OCI-LY7 (cell line): ENCODE measurements at regions not wholly inside any gene's neighbourhood (a gene's known extent, or its start where the extent isn't known, plus 50 kb on each side); places are given as distances from the start of the nearest gene placed in this dataset.
A peak's percentile ranks its signal among the peaks of the same experiment; 100 is the strongest.

ENCODE experiments used
- BruUV-seq: library from RNA; stranded (reverse); fragments of 400-500 nt; replicated peaks from 2 replicates; lab custom pipeline; 2021; lab: Mats Ljungman, UMichigan
- CTCF ChIA-PET: fragments of 300-600 bp; sonication (Branson Sonifier 250); formaldehyde crosslinking; loops from one replicate; lab custom pipeline; 2022; ENCODE audit warnings: antibody characterized with exemption; ENCODE audit not compliant: unreplicated experiment; lab: Charles Lee
- POLR2A ChIA-PET: fragments of 300-600 bp; sonication (Branson Sonifier 250); formaldehyde crosslinking; loops from one replicate; lab custom pipeline; 2022; ENCODE audit warnings: antibody characterized with exemption; lab: Charles Lee
- DNase-seq: peaks from one replicate; pipeline ENCODE4 v3.0.0-alpha.2; 2015; ENCODE audit warnings: low spot score
- H2AFZ ChIP-seq: fragments of 200-600 bp; sonication (generic), shearing (Covaris generic); 2 replicates; pipeline ENCODE4 v1.6.1; 2014; ENCODE audit warnings: mild to moderate bottlenecking, antibody characterized with exemption, low read length, moderate library complexity
- H3K27ac ChIP-seq: fragments of 200-600 bp; sonication (generic); 2 replicates; pipeline ENCODE4 v1.5.1; 2014; ENCODE audit warnings: mixed run types, low read depth, mild to moderate bottlenecking, moderate library complexity, low read length, inconsistent platforms; ENCODE audit not compliant: poor library complexity, severe bottlenecking
- H3K36me3 ChIP-seq: fragments of 200-600 bp; sonication (generic); 2 replicates; pipeline ENCODE4 v1.6.1; 2014; ENCODE audit warnings: mild to moderate bottlenecking, antibody characterized with exemption, low read length, moderate library complexity, mixed read lengths; ENCODE audit not compliant: insufficient read depth
- H3K4me1 ChIP-seq: fragments of 200-600 bp; sonication (generic); 2 replicates; pipeline ENCODE4 v1.5.1; 2014; ENCODE audit warnings: mild to moderate bottlenecking, low read length; ENCODE audit not compliant: insufficient read depth, poor library complexity, severe bottlenecking
- H3K4me2 ChIP-seq: fragments of 200-600 bp; sonication (generic); 2 replicates; pipeline ENCODE4 v1.6.1; 2014; ENCODE audit warnings: mild to moderate bottlenecking, low read length
- H3K4me3 ChIP-seq: fragments of 200-600 bp; sonication (generic); 2 replicates; pipeline ENCODE4 v1.5.1; 2014; ENCODE audit warnings: mild to moderate bottlenecking, low read depth, low read length; ENCODE audit not compliant: poor library complexity, severe bottlenecking
- H3K79me2 ChIP-seq: fragments of 200-600 bp; sonication (generic); 2 replicates; pipeline ENCODE4 v1.6.1; 2016; ENCODE audit warnings: low read depth, mild to moderate bottlenecking, low read length, moderate library complexity, mixed read lengths; ENCODE audit not compliant: insufficient read depth
- H3K9me2 ChIP-seq: fragments of 200-600 bp; sonication (generic); 2 replicates; pipeline ENCODE4 v1.6.1; 2016; ENCODE audit warnings: mild to moderate bottlenecking, low read length, mixed read lengths; ENCODE audit not compliant: insufficient read depth
- H3K9me3 ChIP-seq: fragments of 200-600 bp; sonication (generic); 2 replicates; pipeline ENCODE4 v1.6.1; 2014; ENCODE audit warnings: mild to moderate bottlenecking, mixed run types, low read length, mixed read lengths
- H4K20me1 ChIP-seq: fragments of 200-600 bp; sonication (generic); 2 replicates; pipeline ENCODE4 v1.6.1; 2014; ENCODE audit warnings: mild to moderate bottlenecking, antibody characterized with exemption, low read length, moderate library complexity, mixed read lengths; ENCODE audit not compliant: insufficient read depth
- CTCF ChIP-seq: fragments of 200-600 bp; sonication (generic); conservative IDR thresholded peaks from 2 replicates; pipeline ENCODE4 v1.5.1; 2014; ENCODE audit warnings: mild to moderate bottlenecking, antibody characterized with exemption, low read length, moderate library complexity, mixed read lengths
- EZH2phosphoT487 ChIP-seq: fragments of 200-600 bp; sonication (generic); IDR thresholded peaks from 2 replicates; pipeline ENCODE4 v1.6.1; 2018; ENCODE audit warnings: low read depth, borderline replicate concordance, mild to moderate bottlenecking, mixed run types, antibody characterized with exemption, low read length, moderate library complexity, mixed read lengths
- intact Hi-C: fragments of 100-400 bp; cut with micrococcal nuclease; formaldehyde crosslinking; loops from one replicate; pipeline ENCODE4 v1.10.0; 2022; ENCODE audit not compliant: unreplicated experiment

- Histone ChIP-seq H3K79me2 (no peaks in the 10 kb centered on the region), H3K9me3 (no peaks in the 10 kb centered on the region), H3K4me2 (peak overlapping the region; percentile 75), H2AFZ (peak overlapping the region; percentile 63), H3K27ac (peak overlapping the region; percentile 75), H3K4me3 (peak overlapping the region; percentile 44), H4K20me1 (no peaks in the 10 kb centered on the region), H3K36me3 (no peaks in the 10 kb centered on the region), H3K4me1 (peaks cover 60% of the 10 kb centered on the region), H3K9me2 (no peaks in the 10 kb centered on the region)
- ChIA-PET POLR2A (interaction anchor here (0.5 to 2.0 kb wide), 16 partner anchors 8 to 205 kb away, joined by 3 to 17 read pairs (median 4); no protein-coding TSS in a partner anchor), CTCF (interaction anchor here (0.7 to 1.4 kb wide), 3 partner anchors 10 to 28 kb away, joined by 3 to 6 read pairs (median 3); no protein-coding TSS in a partner anchor)
- BruUV-seq = no TSS peak
- DNase-seq = peak; percentile 91
- TF ChIP-seq EZH2phosphoT487 = no peak
- no peak for TF ChIP-seq CTCF
- intact Hi-C loops = loop anchor here (2.0 kb wide), 1 partner anchor 27 kb away; no protein-coding TSS in a partner anchor
Observed at GRCh38 chr5:173707392-173707791, 90.9 kb upstream of the BOD1 start.

- TF ChIP-seq EZH2phosphoT487 (no peak), CTCF (no peak)
- H3K4me3 ChIP-seq = no peak overlapping the region
- BruUV-seq = TSS peak; percentile 26
- H3K79me2 ChIP-seq = no peaks in the 10 kb centered on the region
- H3K9me3 ChIP-seq = no peaks in the 10 kb centered on the region
- peaks cover 67% of the 10 kb centered on the region for H3K4me1 ChIP-seq
- DNase-seq = no peak
- peak overlapping the region; percentile 15; the same call in 1 of the 2 replicates for H3K4me2 ChIP-seq
- H3K9me2 ChIP-seq = no peaks in the 10 kb centered on the region
- no peak overlapping the region for H2AFZ ChIP-seq
- H3K27ac ChIP-seq = no peak overlapping the region
- ChIA-PET POLR2A (no interaction called here), CTCF (no interaction called here)
- intact Hi-C loops = no loop called here
- H3K36me3 ChIP-seq = no peaks in the 10 kb centered on the region
- H4K20me1 ChIP-seq = no peaks in the 10 kb centered on the region
Observed at GRCh38 chr5:173709145-173709544, 92.7 kb upstream of the BOD1 start.

GRCh38 chr5:173709761-173710160, 93.3 kb upstream of the BOD1 start:
- POLR2A ChIA-PET = interaction anchor here (0.9 kb wide), 1 partner anchor 15 kb away, joined by 3 read pairs; no protein-coding TSS in a partner anchor
- H3K4me1 ChIP-seq = peaks cover 73% of the 10 kb centered on the region

More at GRCh38 chr5:173709761-173710160, 93.3 kb upstream of the BOD1 start:
- Histone ChIP-seq H3K36me3 (no peaks in the 10 kb centered on the region), H3K4me3 (no peak overlapping the region), H3K27ac (no peak overlapping the region), H3K4me2 (no peak overlapping the region), H3K9me3 (no peaks in the 10 kb centered on the region), H2AFZ (no peak overlapping the region), H3K79me2 (no peaks in the 10 kb centered on the region), H3K9me2 (no peaks in the 10 kb centered on the region), H4K20me1 (no peaks in the 10 kb centered on the region)
- no peak for DNase-seq
- CTCF ChIA-PET = no interaction called here
- TF ChIP-seq CTCF (no peak), EZH2phosphoT487 (no peak)
- BruUV-seq = no TSS peak
- intact Hi-C loops = no loop called here
